Adipocyte (in vitro differentiated cells): ENCODE measurements at regions not wholly inside any gene's neighbourhood (a gene's known extent, or its start where the extent isn't known, plus 50 kb on each side); places are given as distances from the start of the nearest gene placed in this dataset.

Experiments
- DNase-seq: peaks from one replicate; pipeline ENCODE4 v3.0.0-alpha.2; 2015; ENCODE audit warnings: low read depth
- H3K27me3 ChIP-seq: replicated peaks from 2 replicates; pipeline ENCODE4 v1.7.0; 2013; ENCODE audit warnings: mild to moderate bottlenecking, low read length, moderate library complexity; ENCODE audit not compliant: control insufficient read depth, insufficient read depth
- H3K36me3 ChIP-seq: 2 replicates; pipeline ENCODE4 v1.7.0; 2013; ENCODE audit warnings: low read length, mild to moderate bottlenecking, moderate library complexity; ENCODE audit not compliant: control insufficient read depth, insufficient read depth, severe bottlenecking
- H3K4me1 ChIP-seq: 2 replicates; pipeline ENCODE4 v1.7.0; 2013; ENCODE audit warnings: mild to moderate bottlenecking, low read length, moderate library complexity; ENCODE audit not compliant: control insufficient read depth, insufficient read depth
- H3K4me3 ChIP-seq: 2 replicates; pipeline ENCODE4 v1.7.0; 2013; ENCODE audit warnings: mild to moderate bottlenecking, low read length, moderate library complexity
- H3K9ac ChIP-seq: 2 replicates; pipeline ENCODE4 v1.7.0; 2013; ENCODE audit warnings: mild to moderate bottlenecking, low read length, moderate library complexity
- H3K9me3 ChIP-seq: 2 replicates; pipeline ENCODE4 v1.7.0; 2013; ENCODE audit warnings: mild to moderate bottlenecking, low read length, moderate library complexity; ENCODE audit not compliant: control insufficient read depth

GRCh38 chr5:2805080-2805479, 53.6 kb upstream of the IRX2 start:
- DNase-seq = no peak
- no peak overlapping the region for H3K4me3 ChIP-seq
- H3K4me1 ChIP-seq = no peaks in the 10 kb centered on the region
- H3K27me3 ChIP-seq = peaks cover 4% of the 10 kb centered on the region
- H3K9ac ChIP-seq = no peak overlapping the region
- peaks cover 4% of the 10 kb centered on the region for H3K9me3 ChIP-seq
- no peaks in the 10 kb centered on the region for H3K36me3 ChIP-seq

GRCh38 chr5:2803751-2804150, 52.3 kb upstream of the IRX2 start:
- Histone ChIP-seq H3K9me3 (no peaks in the 10 kb centered on the region), H3K27me3 (peaks cover under 1% of the 10 kb centered on the region), H3K4me3 (no peak overlapping the region), H3K9ac (no peak overlapping the region), H3K4me1 (no peaks in the 10 kb centered on the region), H3K36me3 (no peaks in the 10 kb centered on the region)
- no peak for DNase-seq

GRCh38 chr5:2802693-2803365, 51.4 kb upstream of the IRX2 start:
- H3K27me3 ChIP-seq = no peaks in the 10 kb centered on the region
- DNase-seq = no peak
- H3K9ac ChIP-seq = no peak overlapping the region
- no peaks in the 10 kb centered on the region for H3K4me1 ChIP-seq
- H3K4me3 ChIP-seq = no peak overlapping the region
- H3K9me3 ChIP-seq = no peaks in the 10 kb centered on the region
- no peaks in the 10 kb centered on the region for H3K36me3 ChIP-seq

GRCh38 chr5:2801577-2802525, 50.4 kb upstream of the IRX2 start:
- no peaks in the 10 kb centered on the region for H3K9me3 ChIP-seq
- H3K4me3 ChIP-seq = no peak overlapping the region
- DNase-seq = no peak

More at GRCh38 chr5:2801577-2802525, 50.4 kb upstream of the IRX2 start:
- Histone ChIP-seq H3K27me3 (no peaks in the 10 kb centered on the region), H3K36me3 (no peaks in the 10 kb centered on the region), H3K4me1 (no peaks in the 10 kb centered on the region), H3K9ac (no peak overlapping the region)
